Occipital lobe (tissue), 2 donors: ENCODE measurements at regions not wholly inside any gene's neighbourhood (a gene's known extent, or its start where the extent isn't known, plus 50 kb on each side); places are given as distances from the start of the nearest gene placed in this dataset. TPM values are rescaled to one million over a fixed set of nuclear protein-coding genes. Genes with fewer than 3 reads are reported as not detected.

Experiments used
- DNase-seq: peaks from one replicate; lab custom pipeline; 2025; lab: John Stamatoyannopoulos, UW
- small RNA-seq: library from RNA; depleted of rRNA; stranded (forward); fragments of <200 nt; gene quantifications from one replicate; pipeline ENCODE3, GENCODE V24; 2014

DNA sequence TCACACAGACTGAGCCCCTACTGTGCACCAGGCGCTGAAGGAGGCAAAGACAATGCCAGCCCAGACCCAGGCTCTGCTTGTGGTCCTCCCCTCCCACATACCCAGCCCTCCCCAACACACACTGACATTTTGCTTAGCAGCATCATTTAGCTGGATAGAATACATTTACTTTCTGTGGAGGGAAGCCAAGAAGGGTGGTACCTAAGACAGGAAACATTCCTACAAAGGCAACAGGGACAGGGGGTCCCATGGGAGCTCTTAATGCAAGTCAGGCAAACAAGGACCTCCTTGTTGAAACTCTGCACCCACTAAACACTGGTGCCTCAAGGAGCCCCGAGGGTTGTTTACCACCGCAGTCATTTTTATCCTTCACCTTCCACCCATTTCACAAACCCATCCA, 77.0 kb upstream of the ZNF507 start:
- DNase-seq, result no peak

DNA sequence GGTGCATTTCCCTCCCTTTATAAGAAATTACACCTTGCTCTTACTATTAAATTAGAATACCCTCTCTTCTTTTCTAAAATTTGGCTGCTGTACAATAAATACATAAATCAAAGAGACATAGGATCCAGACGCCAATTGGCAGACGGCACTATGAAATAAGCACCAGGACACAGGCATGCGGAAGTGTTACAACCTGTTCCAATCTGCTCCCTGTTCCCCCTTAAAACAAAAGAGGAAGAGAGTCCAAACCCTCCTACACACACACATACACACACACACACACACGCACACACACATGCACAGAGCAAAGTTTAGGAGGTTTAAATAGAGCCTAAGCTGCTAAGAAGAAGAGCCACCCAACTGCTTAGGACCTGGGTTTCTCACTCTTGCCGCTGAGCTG, 75.6 kb upstream of the ZNF507 start:
- no peak for DNase-seq

DNA sequence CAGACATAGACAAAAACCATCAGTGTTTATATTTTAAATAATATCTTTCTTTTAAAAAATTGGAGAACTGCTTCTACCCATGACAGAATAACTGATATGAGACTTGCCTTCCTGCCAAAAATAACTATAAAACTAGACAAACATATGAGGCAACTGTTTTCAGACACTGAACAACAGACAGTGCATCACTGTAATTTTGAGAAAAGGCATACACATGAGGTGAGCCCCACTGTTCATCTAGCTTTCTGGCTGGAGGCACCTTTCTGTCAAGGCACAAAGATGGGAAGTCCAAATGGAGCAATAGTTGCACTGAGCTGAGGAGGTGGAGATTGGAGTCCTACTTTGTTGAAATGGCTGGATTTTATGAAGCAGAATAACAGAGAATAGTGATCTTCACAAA, 71.9 kb upstream of the ZNF507 start:
- no peak for DNase-seq

- DNase-seq, result no peak
Observed at GRCh38 chr19:32287086-32287485, 58.3 kb upstream of the ZNF507 start.

DNA sequence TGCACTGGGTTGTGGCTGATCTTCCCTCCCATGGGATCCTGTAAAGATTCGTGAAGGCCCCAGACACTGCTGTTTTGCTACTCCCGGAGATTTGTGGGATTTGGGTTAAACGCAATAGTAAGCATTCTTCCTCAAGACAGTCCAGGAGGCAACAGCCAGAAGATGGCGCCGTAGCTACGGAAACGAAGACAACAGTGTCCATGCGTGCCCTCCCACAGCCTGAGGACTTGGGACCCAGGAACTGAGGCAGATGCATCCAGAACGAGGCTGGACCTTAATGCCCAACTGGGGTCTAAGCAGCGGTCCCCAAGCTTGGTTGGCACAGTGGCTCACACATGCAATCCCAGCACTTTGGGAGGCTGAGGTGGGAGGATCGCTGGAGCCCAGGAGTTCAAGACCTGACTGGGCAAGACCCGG, 57.6 kb upstream of the ZNF507 start:
- no peak for DNase-seq

GRCh38 chr19:32289566-32290210, 55.7 kb upstream of the ZNF507 start:
- DNase-seq, result no peak

GRCh38 chr19:32291876-32292275, 53.5 kb upstream of the ZNF507 start:
- no peak for DNase-seq

- DNase-seq, result no peak
Observed at GRCh38 chr19:32294871-32295438, 50.5 kb upstream of the ZNF507 start.

Small RNA genes lying in the stretch of these regions (small RNA-seq; reads per million reads assigned to genes)
- not detected for gene AC011456.1
- not detected for gene RNA5SP471
- gene RNA5SP472, result not detected
- not detected for gene RNU6-967P
